T47D (cell line): ENCODE measurements at regions not wholly inside any gene's neighbourhood (a gene's known extent, or its start where the extent isn't known, plus 50 kb on each side); places are given as distances from the start of the nearest gene placed in this dataset.
"Not testable (repeated sequence)": the region's sequence is repeated elsewhere in the genome, so short reads cannot be mapped to it uniquely, and the experiment has no call there.

Experiments used
- DNase-seq, 2 experiments: peaks; one replicate each; pipeline versions ENCODE4 v3.0.0 to v3.0.0-alpha.2; 2011 to 2012; ENCODE audit warnings: low read depth in 1 of 2, low spot score in 1 of 2
- JUND ChIP-seq: IDR thresholded peaks from 2 replicates; pipeline ENCODE4 v1.6.1; 2012; ENCODE audit warnings: low read depth
- in situ Hi-C: cut with HindIII; loops from 2 replicates; pipeline ENCODE4 v1.10.0; 2016; ENCODE audit warnings: low sequenced_read_pairs, low pct_unique_long_range_greater_than_20kb

- DNase-seq: no peak
- no peak for TF ChIP-seq JUND
Observed at GRCh38 chr18:66990909-66991308, 387.0 kb upstream of the CDH19 start.

GRCh38 chr18:66979009-66979408 lies 375.1 kb upstream of the CDH19 start:
- DNase-seq: no peak
- TF ChIP-seq JUND: no peak
- in situ Hi-C loops: no loop called here

More at GRCh38 chr18:66990909-66991308, 387.0 kb upstream of the CDH19 start:
- in situ Hi-C loops: no loop called here

- no peak for DNase-seq
- TF ChIP-seq JUND: no peak
- in situ Hi-C loops: no loop called here
Observed at GRCh38 chr18:66972681-66973080, 368.8 kb upstream of the CDH19 start.

- DNase-seq: no peak
- in situ Hi-C loops: no loop called here
- TF ChIP-seq JUND: no peak
Observed at GRCh38 chr18:66971960-66972359, 368.1 kb upstream of the CDH19 start.

GRCh38 chr18:66966171-66966570 lies 362.3 kb upstream of the CDH19 start:
- no peak for TF ChIP-seq JUND
- in situ Hi-C loops: no loop called here
- no peak for DNase-seq

- no peak for TF ChIP-seq JUND
- in situ Hi-C loops: no loop called here
- no peak for DNase-seq
Observed at GRCh38 chr18:66958309-66958708, 354.4 kb upstream of the CDH19 start.

GRCh38 chr18:66951750-66952149 lies 347.9 kb upstream of the CDH19 start:
- TF ChIP-seq JUND: no peak
- no peak for DNase-seq
- in situ Hi-C loops: no loop called here

GRCh38 chr18:66949419-66949818 lies 345.5 kb upstream of the CDH19 start:
- DNase-seq: no peak
- in situ Hi-C loops: no loop called here
- TF ChIP-seq JUND: no peak

- in situ Hi-C loops: no loop called here
- DNase-seq: no peak
- no peak for TF ChIP-seq JUND
Observed at GRCh38 chr18:66937546-66937945, 333.7 kb upstream of the CDH19 start.

- DNase-seq: no peak
- in situ Hi-C loops: no loop called here
- TF ChIP-seq JUND: no peak
Observed at GRCh38 chr18:66931010-66931409, 327.1 kb upstream of the CDH19 start.

GRCh38 chr18:66916834-66917233 lies 312.9 kb upstream of the CDH19 start:
- in situ Hi-C loops: no loop called here
- DNase-seq: no peak
- no peak for TF ChIP-seq JUND

- DNase-seq: no peak
- in situ Hi-C loops: no loop called here
- no peak for TF ChIP-seq JUND
Observed at GRCh38 chr18:66900837-66901236, 296.9 kb upstream of the CDH19 start.

- no peak for TF ChIP-seq JUND
- DNase-seq: no peak
- in situ Hi-C loops: no loop called here
Observed at GRCh38 chr18:66895631-66896030, 291.7 kb upstream of the CDH19 start.

GRCh38 chr18:66894851-66895250 lies 291.0 kb upstream of the CDH19 start:
- in situ Hi-C loops: no loop called here
- TF ChIP-seq JUND: no peak
- DNase-seq: no peak

- DNase-seq, in situ Hi-C loops: not testable (repeated sequence)
Observed at GRCh38 chr18:66892388-66892787, 288.5 kb upstream of the CDH19 start.
